Gastrocnemius medialis (tissue), 4 donors: ENCODE measurements at regions not wholly inside any gene's neighbourhood (a gene's known extent, or its start where the extent isn't known, plus 50 kb on each side); places are given as distances from the start of the nearest gene placed in this dataset.

ENCODE experiments used
- ATAC-seq, 2 donors: fragments of 150-250 bp; one replicate each; pipeline ENCODE4 v1.9.1; 2016
- DNase-seq, 2 donors: peaks; one replicate each; pipeline ENCODE4 v3.0.0-alpha.2; 2019
- H3K27ac ChIP-seq, 4 donors: fragments of 200-600 bp; sonication (generic); 1 replicate in 1 of 4; 2 replicates in 3 of 4; pipeline ENCODE4 v1.5.1; 2016 to 2018; ENCODE audit warnings: mild to moderate bottlenecking in 2 of 4, moderate library complexity in 1 of 4
- H3K27me3 ChIP-seq, 3 donors: fragments of 200-600 bp; sonication (generic) in 2 of 3; 1 replicate in 1 of 3; 2 replicates in 2 of 3; pipeline versions ENCODE4 v1.5.1 to v1.6.0; 2016 to 2019; ENCODE audit warnings: mild to moderate bottlenecking in 1 of 3, moderate library complexity in 1 of 3
- H3K36me3 ChIP-seq, 2 donors: fragments of 200-600 bp; sonication (generic) in 1 of 2; one replicate each; pipeline ENCODE4 v1.5.1; 2017 to 2018
- H3K4me1 ChIP-seq, 2 donors: fragments of 200-600 bp; sonication (generic) in 1 of 2; one replicate each; pipeline ENCODE4 v1.5.1; 2016 to 2017; ENCODE audit warnings: mild to moderate bottlenecking in 2 of 2
- H3K4me3 ChIP-seq, 4 donors: fragments of 200-600 bp; sonication (generic) in 3 of 4; 1 replicate in 1 of 4; 2 replicates in 3 of 4; pipeline ENCODE4 v1.5.1; 2016 to 2019; ENCODE audit warnings: mild to moderate bottlenecking in 2 of 4
- H3K9me3 ChIP-seq, 3 donors: fragments of 200-600 bp; sonication (generic) in 2 of 3; 1 replicate in 1 of 3; 2 replicates in 2 of 3; pipeline ENCODE4 v1.5.1; 2016 to 2019
- POLR2A ChIP-seq, 2 donors: fragments of 450-650 bp; IDR thresholded peaks; one replicate each; pipeline ENCODE4 v1.6.1; 2017; ENCODE audit warnings: antibody characterized with exemption in 2 of 2, mild to moderate bottlenecking in 2 of 2, moderate library complexity in 2 of 2
- in situ Hi-C, 4 donors: fragments of 200-750 bp; cut with MboI; loops; one replicate each; pipeline versions ENCODE4 v1.15.0 to v1.8.0; 2017; ENCODE audit warnings: low sequenced_read_pairs in 4 of 4
- intact Hi-C: fragments of 100-400 bp; cut with DNase I; formaldehyde crosslinking; loops from one replicate; pipeline ENCODE4 v1.15.1; 2023; ENCODE audit warnings: low total_unique reads
- TF ChIP-seq, protein P1 (sequence below), 5 experiments: fragments of 450-650 bp in 3 of 5; fragments of 200-600 bp in 2 of 5; sonication (generic) in 2 of 5; IDR thresholded peaks in 4 of 5; conservative IDR thresholded peaks in 1 of 5; 1 replicate in 4 of 5; 2 replicates in 1 of 5; pipeline ENCODE4 v1.5.1; 2016 to 2019; ENCODE audit warnings: antibody characterized with exemption in 5 of 5, mild to moderate bottlenecking in 3 of 5, moderate library complexity in 3 of 5

DNA sequence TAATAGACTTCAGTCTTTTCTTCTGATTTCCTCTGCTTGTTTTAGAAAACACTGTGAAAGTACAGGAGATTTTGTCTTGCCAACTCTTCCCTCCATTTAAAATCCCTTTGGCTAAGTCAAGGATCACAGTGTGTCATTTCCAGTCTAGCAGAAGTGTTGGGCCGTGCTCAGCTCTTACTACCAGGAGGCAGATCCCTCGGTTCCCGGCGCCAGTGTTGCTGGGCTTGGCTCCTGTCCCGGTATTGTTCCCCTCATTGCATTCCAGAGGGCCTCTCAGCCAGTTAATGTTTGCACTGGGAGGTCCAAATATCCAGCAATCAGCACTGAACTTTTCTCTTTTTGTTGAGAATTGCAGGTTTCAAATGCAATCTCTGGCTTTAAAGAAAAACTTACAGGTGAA, 612.1 kb upstream of the MGMT start:
- peaks cover 0 to 22% of the 10 kb centered on the region in 2 donors for H3K4me1 ChIP-seq
- H3K9me3 ChIP-seq, result no peaks in the 10 kb centered on the region
- H3K4me3 ChIP-seq, result no peak overlapping the region
- ATAC-seq (peak; percentile 53 to 88), DNase-seq (peak; percentile 59 to 61)
- in situ Hi-C loops (no loop called here), intact Hi-C loops (loop anchor here (5.0 to 10.0 kb wide), 2 partner anchors 43 to 170 kb away; no protein-coding TSS in a partner anchor)
- H3K27ac ChIP-seq, result peak overlapping the region; percentile 43 to 47 (median 46)
- H3K36me3 ChIP-seq, result no peaks in the 10 kb centered on the region
- no peaks in the 10 kb centered on the region for H3K27me3 ChIP-seq
- TF ChIP-seq, protein P1, sequence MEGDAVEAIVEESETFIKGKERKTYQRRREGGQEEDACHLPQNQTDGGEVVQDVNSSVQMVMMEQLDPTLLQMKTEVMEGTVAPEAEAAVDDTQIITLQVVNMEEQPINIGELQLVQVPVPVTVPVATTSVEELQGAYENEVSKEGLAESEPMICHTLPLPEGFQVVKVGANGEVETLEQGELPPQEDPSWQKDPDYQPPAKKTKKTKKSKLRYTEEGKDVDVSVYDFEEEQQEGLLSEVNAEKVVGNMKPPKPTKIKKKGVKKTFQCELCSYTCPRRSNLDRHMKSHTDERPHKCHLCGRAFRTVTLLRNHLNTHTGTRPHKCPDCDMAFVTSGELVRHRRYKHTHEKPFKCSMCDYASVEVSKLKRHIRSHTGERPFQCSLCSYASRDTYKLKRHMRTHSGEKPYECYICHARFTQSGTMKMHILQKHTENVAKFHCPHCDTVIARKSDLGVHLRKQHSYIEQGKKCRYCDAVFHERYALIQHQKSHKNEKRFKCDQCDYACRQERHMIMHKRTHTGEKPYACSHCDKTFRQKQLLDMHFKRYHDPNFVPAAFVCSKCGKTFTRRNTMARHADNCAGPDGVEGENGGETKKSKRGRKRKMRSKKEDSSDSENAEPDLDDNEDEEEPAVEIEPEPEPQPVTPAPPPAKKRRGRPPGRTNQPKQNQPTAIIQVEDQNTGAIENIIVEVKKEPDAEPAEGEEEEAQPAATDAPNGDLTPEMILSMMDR (IDR thresholded peaks at IDR 0.05 in 4 of 5, conservative IDR thresholded peaks at IDR 0.05 in 1 of 5), result no peak
- TF ChIP-seq POLR2A (IDR thresholded peaks at IDR 0.05), result no peak

DNA sequence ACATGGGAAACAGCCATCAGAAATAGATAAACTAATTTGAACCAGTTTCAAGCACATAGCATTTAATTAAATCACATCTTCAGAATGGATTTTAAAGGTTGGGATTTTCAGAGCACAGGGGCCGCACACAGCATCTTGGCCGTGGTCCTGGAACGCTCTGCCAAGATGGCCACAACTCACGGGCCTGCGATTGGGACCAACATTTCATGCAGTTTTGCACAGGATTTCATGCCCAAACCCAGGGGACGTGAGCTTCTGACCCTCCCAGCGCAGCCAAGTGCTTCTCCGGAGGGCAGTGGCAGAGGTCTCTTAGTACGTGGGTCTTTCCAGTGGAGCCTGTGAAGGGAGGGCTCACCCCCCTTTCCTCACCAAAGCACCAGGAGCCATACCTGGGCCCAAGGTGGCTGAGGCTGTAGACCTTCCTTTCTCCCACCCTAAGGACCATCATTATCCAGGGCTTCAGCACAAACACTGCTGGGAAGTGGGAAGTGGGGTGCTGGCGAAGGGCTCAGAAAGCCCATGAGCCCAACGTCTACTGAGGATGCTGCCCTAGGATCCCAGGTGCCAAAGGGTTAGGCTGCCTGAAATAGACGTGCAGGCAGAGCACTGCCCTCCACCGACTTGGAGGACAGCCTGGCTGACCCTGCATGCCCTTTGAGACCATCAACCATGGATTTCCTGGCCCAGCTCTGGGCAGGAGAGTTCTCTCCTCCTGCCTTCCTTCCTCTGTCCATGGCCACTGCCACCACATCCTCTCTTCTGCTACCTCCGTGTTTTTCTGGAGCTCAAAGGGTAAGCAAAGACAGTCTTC, 611.2 kb upstream of the MGMT start:
- H3K4me1 ChIP-seq, result peaks cover 0 to 22% of the 10 kb centered on the region in 2 donors
- intact Hi-C loops (loop anchor here (10.0 kb wide), 1 partner anchor 169 kb away; no protein-coding TSS in a partner anchor), in situ Hi-C loops (no loop called here)
- no peaks in the 10 kb centered on the region for H3K27me3 ChIP-seq
- no peak overlapping the region for H3K4me3 ChIP-seq
- H3K36me3 ChIP-seq, result no peaks in the 10 kb centered on the region
- DNase-seq, result no peak
- no peak for TF ChIP-seq POLR2A (IDR thresholded peaks at IDR 0.05)
- TF ChIP-seq, protein P1 (IDR thresholded peaks at IDR 0.05 in 4 of 5, conservative IDR thresholded peaks at IDR 0.05 in 1 of 5), result no peak
- ATAC-seq, result no peak
- no peak overlapping the region for H3K27ac ChIP-seq
- no peaks in the 10 kb centered on the region for H3K9me3 ChIP-seq

DNA sequence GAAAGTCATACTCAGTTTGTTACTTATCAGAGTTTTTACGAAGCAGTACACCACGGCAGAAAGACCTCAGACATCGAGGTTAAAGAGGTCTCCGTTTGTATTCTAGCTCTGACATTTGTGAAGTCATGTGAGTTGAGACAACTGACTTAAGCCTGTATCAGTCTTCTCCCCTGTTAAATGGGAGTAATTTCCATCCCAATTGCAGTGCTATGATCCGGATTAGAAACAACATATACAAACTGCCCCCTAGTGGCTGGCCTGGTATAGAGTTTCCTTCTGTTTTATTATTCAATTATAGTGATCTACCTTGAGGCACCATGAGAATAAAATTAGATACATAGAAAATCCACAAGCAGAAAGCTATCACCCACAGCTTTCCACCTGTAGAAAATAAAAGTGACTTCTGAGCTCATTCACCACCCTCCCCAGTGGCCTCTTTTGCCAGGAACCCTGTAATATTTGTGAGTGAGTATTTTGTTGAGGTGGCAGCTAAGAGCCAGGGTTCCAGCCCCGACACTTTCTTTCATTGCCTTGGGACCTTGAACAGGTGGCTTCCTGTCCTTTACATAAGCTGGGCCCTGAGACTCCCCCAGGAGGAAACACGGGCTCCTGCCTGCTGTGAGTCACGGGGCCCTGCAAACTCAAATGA, 607.2 kb upstream of the MGMT start:
- no peak for TF ChIP-seq POLR2A (IDR thresholded peaks at IDR 0.05)
- TF ChIP-seq, protein P1 (IDR thresholded peaks at IDR 0.05 in 4 of 5, conservative IDR thresholded peaks at IDR 0.05 in 1 of 5), result peak in 4 of 5 experiments; percentile 7 to 52 (median 29)
- H3K4me1 ChIP-seq, result no peaks in the 10 kb centered on the region
- no peaks in the 10 kb centered on the region for H3K36me3 ChIP-seq
- in situ Hi-C loops (no loop called here), intact Hi-C loops (loop anchor here (10.0 kb wide), 1 partner anchor 165 kb away; no protein-coding TSS in a partner anchor)
- H3K27me3 ChIP-seq, result no peaks in the 10 kb centered on the region
- ATAC-seq (no peak), DNase-seq (no peak)
- H3K9me3 ChIP-seq, result no peaks in the 10 kb centered on the region
- no peak overlapping the region for H3K27ac ChIP-seq
- H3K4me3 ChIP-seq, result no peak overlapping the region

DNA sequence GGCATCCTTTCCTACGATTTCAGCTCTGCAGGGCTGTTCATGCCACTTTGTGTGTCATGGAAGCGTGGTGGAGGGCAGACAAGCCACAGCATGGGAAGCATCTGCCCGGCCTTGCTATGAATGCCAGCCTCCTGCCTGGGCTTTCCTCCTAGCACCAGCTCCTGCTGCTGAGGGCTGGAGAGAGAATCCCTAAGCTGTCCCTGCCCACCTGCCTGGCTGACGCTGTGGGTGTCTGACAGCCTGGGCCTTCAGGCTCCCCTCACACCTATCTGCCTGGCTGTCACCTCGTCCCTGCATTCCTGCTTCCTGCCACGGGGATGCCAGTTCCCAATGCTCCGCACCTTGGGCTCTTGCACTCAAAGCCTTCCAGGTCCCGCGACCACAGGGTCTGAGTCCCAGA, 606.5 kb upstream of the MGMT start:
- Histone ChIP-seq H3K36me3 (no peaks in the 10 kb centered on the region), H3K4me1 (no peaks in the 10 kb centered on the region), H3K4me3 (no peak overlapping the region), H3K27me3 (no peaks in the 10 kb centered on the region), H3K9me3 (no peaks in the 10 kb centered on the region), H3K27ac (no peak overlapping the region)
- no peak for TF ChIP-seq POLR2A (IDR thresholded peaks at IDR 0.05)
- TF ChIP-seq, protein P1 (IDR thresholded peaks at IDR 0.05 in 4 of 5, conservative IDR thresholded peaks at IDR 0.05 in 1 of 5), result no peak
- ATAC-seq (no peak), DNase-seq (no peak)
- in situ Hi-C loops, result no loop called here
- intact Hi-C loops, result no loop called here
